BJ (cell line): ENCODE measurements at regions not wholly inside any gene's neighbourhood (a gene's known extent, or its start where the extent isn't known, plus 50 kb on each side); places are given as distances from the start of the nearest gene placed in this dataset.

Experiments used
- CTCF ChIA-PET: fragments of 350-600 bp; formaldehyde crosslinking; extraction: SDS; loops from one replicate; lab custom pipeline; 2021; ENCODE audit warnings: antibody characterized with exemption, inconsistent platforms; lab: Yijun Ruan, JAX
- POLR2A ChIA-PET: fragments of 300-600 bp; sonication (Branson Sonifier 250); formaldehyde crosslinking; extraction: SDS; loops from one replicate; lab custom pipeline; 2021; ENCODE audit warnings: antibody characterized with exemption; lab: Charles Lee
- DNase-seq: peaks from one replicate; pipeline ENCODE4 v3.0.0-alpha.2; 2011; ENCODE audit warnings: low read depth
- H3K27me3 ChIP-seq: 2 replicates; pipeline ENCODE4 v1.6.0; 2011; ENCODE audit warnings: low read length; ENCODE audit not compliant: control insufficient read depth, insufficient read depth
- H3K36me3 ChIP-seq: 2 replicates; pipeline ENCODE4 v1.5.1; 2011; ENCODE audit warnings: low read length; ENCODE audit not compliant: control insufficient read depth, insufficient read depth
- H3K4me3 ChIP-seq: 2 replicates; pipeline ENCODE4 v1.5.1; 2011; ENCODE audit warnings: low read depth, mild to moderate bottlenecking, control low read depth, low read length
- TF ChIP-seq, protein P1 (sequence below): IDR thresholded peaks from 2 replicates; pipeline ENCODE4 v1.5.1; 2011; ENCODE audit warnings: low read depth, mild to moderate bottlenecking, control low read depth, inconsistent platforms, low read length, moderate library complexity; ENCODE audit not compliant: insufficient read depth

DNA sequence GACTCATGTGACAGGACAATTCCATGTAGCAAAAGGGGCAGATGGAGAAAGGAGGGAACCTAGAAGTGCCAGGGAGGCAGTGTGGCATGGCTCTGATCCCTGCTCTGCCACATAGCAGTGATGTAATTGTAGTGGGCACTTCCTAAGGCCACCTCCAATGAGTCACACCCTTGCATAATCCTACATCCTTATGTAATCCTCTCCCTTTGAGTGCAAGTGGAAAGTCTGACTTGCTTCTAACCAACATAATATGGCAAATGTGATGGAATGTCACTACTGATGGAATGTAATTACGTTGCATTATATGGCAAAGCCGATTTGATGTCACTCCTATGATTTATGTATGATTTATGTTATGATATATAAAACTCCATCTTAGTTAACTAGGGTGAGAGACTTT, 72.9 kb upstream of the ATP2C1 start:
- TF ChIP-seq, protein P1, sequence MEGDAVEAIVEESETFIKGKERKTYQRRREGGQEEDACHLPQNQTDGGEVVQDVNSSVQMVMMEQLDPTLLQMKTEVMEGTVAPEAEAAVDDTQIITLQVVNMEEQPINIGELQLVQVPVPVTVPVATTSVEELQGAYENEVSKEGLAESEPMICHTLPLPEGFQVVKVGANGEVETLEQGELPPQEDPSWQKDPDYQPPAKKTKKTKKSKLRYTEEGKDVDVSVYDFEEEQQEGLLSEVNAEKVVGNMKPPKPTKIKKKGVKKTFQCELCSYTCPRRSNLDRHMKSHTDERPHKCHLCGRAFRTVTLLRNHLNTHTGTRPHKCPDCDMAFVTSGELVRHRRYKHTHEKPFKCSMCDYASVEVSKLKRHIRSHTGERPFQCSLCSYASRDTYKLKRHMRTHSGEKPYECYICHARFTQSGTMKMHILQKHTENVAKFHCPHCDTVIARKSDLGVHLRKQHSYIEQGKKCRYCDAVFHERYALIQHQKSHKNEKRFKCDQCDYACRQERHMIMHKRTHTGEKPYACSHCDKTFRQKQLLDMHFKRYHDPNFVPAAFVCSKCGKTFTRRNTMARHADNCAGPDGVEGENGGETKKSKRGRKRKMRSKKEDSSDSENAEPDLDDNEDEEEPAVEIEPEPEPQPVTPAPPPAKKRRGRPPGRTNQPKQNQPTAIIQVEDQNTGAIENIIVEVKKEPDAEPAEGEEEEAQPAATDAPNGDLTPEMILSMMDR = no peak
- POLR2A ChIA-PET = no interaction called here
- peak; percentile 11 for DNase-seq

DNA sequence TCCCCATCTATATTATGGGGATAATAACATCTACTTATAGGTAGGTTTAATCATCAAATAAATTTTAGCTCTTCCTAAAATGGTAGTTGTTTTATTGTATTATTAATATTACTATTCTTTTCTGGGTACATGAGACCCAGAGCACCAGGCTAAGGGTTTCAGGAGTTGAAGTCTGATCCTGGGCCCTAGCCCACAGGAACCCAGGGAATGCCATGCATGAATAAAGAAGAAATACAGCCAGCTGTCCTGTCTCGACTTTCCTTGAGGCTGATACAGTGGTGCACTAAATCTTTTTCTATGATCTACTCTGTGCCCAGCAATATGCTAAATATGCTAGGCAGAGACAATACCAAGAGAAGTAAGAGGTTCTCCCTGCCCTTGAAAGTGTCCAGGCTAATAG, 72.1 kb upstream of the ATP2C1 start:
- DNase-seq = no peak
- CTCF ChIA-PET = interaction anchor here (0.7 to 1.1 kb wide), 2 partner anchors 10 to 995 kb away, joined by 3 to 4 read pairs; no protein-coding TSS in a partner anchor
- TF ChIP-seq, protein P1 = no peak
- Histone ChIP-seq H3K4me3 (no peak overlapping the region), H3K36me3 (no peaks in the 10 kb centered on the region), H3K27me3 (peaks cover 1% of the 10 kb centered on the region; the same call in 1 of the 2 replicates)
- POLR2A ChIA-PET = no interaction called here

More for the DNA sequence above, 72.9 kb upstream of the ATP2C1 start:
- H3K4me3 ChIP-seq = no peak overlapping the region
- H3K27me3 ChIP-seq = peaks cover 1% of the 10 kb centered on the region; the same call in 1 of the 2 replicates
- CTCF ChIA-PET = interaction anchor here (1.1 kb wide), 1 partner anchor 9 kb away, joined by 4 read pairs; no protein-coding TSS in a partner anchor
- H3K36me3 ChIP-seq = no peaks in the 10 kb centered on the region

DNA sequence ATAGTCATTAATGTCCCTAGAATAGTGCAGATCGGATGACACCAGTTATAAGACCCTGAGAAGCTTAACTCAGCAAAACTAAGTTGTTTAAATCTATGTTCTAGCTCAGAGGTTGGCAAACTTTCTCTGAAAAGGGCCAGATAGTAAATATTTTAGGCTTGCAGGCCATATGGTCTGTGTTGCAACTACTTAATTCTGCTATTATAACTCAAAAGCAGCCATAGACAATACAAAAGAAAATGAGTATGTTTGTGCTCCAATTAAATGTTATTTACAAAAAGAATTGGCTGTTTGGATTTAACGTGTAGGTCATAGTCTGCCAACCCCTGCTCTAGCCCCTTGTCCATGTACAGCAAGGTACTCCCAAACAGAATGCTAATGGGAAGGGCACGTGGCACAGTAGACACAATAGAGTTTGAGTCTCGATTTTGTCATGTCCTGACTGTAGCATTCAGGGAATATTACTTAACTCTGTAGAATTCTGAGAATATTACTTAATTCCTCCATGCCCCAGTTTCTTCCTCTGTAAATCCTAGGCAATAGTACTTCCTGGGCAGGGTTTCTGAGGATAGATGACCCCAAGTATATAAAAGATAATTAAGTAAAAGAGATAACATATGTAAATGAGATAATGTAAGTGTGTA, 70.5 kb upstream of the ATP2C1 start:
- Histone ChIP-seq H3K4me3 (no peak overlapping the region), H3K27me3 (peaks cover 1% of the 10 kb centered on the region; the same call in 1 of the 2 replicates), H3K36me3 (no peaks in the 10 kb centered on the region)
- CTCF ChIA-PET = no interaction called here
- TF ChIP-seq, protein P1 = no peak
- DNase-seq = no peak
- POLR2A ChIA-PET = no interaction called here

DNA sequence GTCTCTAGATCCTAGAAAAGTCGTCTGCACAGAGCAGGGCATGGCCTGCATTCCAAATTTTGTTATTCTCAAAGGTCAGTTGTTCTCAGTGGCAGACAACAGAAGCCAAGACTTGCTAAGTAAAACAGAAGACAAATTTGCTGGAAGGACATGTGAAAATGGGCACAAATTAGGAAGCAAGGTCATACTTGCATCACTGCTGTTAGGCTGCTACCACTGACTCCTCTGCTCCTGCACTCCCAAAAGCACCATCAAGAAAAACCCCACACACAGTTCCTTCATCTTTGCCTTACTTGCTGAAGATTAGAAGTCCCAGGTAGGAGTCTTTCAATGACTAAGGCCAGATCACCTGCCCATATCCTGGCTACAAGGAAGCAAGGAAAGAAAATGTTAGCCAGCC, 69.9 kb upstream of the ATP2C1 start:
- Histone ChIP-seq H3K36me3 (no peaks in the 10 kb centered on the region), H3K4me3 (no peak overlapping the region), H3K27me3 (peaks cover 1% of the 10 kb centered on the region; the same call in 1 of the 2 replicates)
- CTCF ChIA-PET = no interaction called here
- no peak for DNase-seq
- POLR2A ChIA-PET = no interaction called here
- TF ChIP-seq, protein P1 = no peak

DNA sequence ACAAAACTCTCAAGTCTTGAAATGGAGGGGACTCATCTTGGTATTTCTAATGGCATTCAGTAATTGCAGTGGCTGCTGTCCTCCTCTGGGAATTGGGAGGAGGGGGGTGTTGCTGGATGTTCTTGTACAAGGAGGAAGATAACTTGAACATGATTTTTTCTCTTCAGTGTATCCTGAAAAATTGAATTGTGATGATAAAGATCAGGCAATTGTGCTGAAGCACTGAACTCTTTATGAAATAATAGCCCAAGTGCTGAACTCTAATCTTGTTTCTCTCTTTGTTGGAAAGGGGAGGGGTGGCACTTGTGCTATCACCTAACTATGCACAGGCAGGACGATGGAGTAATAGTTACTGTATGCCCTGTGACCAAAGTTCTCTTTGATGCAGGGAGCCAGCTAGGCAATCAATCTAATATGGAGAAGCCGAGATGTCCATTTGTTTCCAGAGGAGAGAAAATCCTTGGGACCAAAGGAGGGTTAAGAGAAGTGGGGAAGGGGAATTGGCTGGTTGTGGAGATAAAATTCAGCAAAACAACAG, 68.1 kb upstream of the ATP2C1 start:
- no peak overlapping the region for H3K4me3 ChIP-seq
- peaks cover 1% of the 10 kb centered on the region; the same call in 1 of the 2 replicates for H3K27me3 ChIP-seq
- ChIA-PET CTCF (no interaction called here), POLR2A (no interaction called here)
- TF ChIP-seq, protein P1 = no peak
- no peaks in the 10 kb centered on the region for H3K36me3 ChIP-seq
- DNase-seq = no peak
